Right cardiac atrium (tissue), 5 donors: ENCODE measurements at regions not wholly inside any gene's neighbourhood (a gene's known extent, or its start where the extent isn't known, plus 50 kb on each side); places are given as distances from the start of the nearest gene placed in this dataset.

Experiments used
- ATAC-seq, 2 donors: fragments of 200-7000 bp; cut with Tn5 transposase; one replicate each; pipeline versions ENCODE4 v1.8.0 to v1.9.1; 2020; ENCODE audit warnings: moderate library complexity in 2 of 2, mild to moderate bottlenecking in 1 of 2
- DNase-seq, 3 donors: peaks; one replicate each; pipeline ENCODE4 v3.0.0-alpha.2; 2020
- H3K27ac ChIP-seq: one replicate; pipeline ENCODE4 v1.5.1; 2013; ENCODE audit warnings: mild to moderate bottlenecking, low read length, control low read depth, moderate library complexity
- H3K27me3 ChIP-seq: one replicate; pipeline ENCODE4 v1.6.1; 2013; ENCODE audit not compliant: control insufficient read depth, insufficient read depth
- H3K4me1 ChIP-seq: one replicate; pipeline ENCODE4 v1.6.1; 2013; ENCODE audit warnings: low read length; ENCODE audit not compliant: control insufficient read depth, insufficient read depth
- H3K4me3 ChIP-seq: one replicate; pipeline ENCODE4 v1.5.1; 2013; ENCODE audit warnings: low read length, control low read depth
- H3K9me3 ChIP-seq: one replicate; pipeline ENCODE4 v1.6.1; 2013; ENCODE audit warnings: low read length; ENCODE audit not compliant: control insufficient read depth
- WGBS: extraction: QIAGEN DNeasy Blood & Tissue Kit; methylation state at CpG from one replicate; pipeline ENCODE4 v1.1.7; 2013; 5-methylcytosine and 5-hydroxymethylcytosine counted together
- intact Hi-C, 4 donors: fragments of 100-400 bp; cut with DNase I; formaldehyde crosslinking; loops; one replicate each; pipeline versions ENCODE4 v1.11.0 to v1.14.0; 2022 to 2023
- donor health status: healthy with polysubstance abuse.
- donor health status: DM: no; HTN: yes; CAD: no.
- donor health status: DM: no; HTN: no; CAD: no.
- donor health status: DM: no; HTN: yes; CAD: no; lungs with severe emphysema.
- donor health status: DM: yes; HTN: yes; CAD: no.

DNA sequence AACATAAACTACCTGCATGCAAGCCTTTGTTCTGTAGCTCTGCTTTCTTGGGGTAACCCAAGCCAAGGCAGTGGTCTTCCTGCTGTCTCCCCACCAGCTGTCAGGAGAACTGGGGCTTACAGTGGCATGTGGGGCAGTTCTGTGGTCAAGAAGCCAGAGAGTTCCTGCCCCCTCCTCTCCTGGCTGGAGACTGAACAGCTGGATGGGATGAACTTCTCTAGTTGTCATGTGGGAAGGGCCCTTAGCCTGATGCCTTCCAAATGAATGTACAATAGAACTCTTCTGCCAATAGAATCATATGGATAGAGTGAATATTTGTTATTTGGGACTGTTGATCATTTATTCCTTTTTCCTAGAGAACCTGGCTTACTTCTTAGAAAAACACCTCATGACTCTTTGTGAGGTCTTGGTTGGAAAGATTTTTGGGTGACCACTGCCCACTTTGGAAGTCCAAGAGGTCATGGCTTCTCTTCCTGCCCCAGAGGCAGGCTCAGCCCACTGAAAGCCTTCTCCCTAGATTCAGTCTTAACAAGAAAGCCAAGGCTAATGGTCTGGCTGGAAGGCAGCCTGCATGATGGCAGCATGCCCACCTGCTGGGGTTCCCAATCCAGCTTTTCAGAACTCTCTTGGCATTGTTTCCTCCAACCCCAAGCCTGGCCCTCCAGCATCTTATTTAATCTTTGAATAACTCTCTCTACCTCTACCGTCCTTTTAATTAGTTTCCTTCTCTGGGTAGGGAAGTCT is 462.9 kb upstream of the PROK2 start:
- Histone ChIP-seq H3K4me1 (peaks cover 20% of the 10 kb centered on the region), H3K4me3 (no peak overlapping the region), H3K27me3 (no peaks in the 10 kb centered on the region), H3K9me3 (no peaks in the 10 kb centered on the region), H3K27ac (no peak overlapping the region)
- 49% methylated on average over 1 of the region's 1 CpG for WGBS
- ATAC-seq: no peak
- intact Hi-C loops: no loop called here
- DNase-seq: peak in 2 of 3 donors; percentile 55 to 71

DNA sequence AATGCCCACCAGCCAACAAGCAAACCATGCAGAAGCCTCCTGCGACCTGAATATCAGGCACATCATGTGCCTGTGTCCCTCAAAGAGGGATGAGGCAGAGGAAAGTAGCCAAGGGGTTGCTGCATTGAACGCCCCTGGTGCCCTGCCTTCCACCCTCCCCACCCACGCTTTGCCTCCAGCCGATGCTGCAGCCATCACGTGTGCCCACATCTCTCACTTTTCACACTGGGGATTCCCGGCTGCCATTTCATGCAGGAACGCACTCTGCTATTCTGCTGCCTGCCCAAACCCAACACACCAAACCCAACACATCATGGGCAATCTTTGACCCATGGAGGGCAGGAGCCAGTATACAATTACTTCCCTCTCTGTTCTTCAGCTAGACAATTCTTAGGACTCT is 462.2 kb upstream of the PROK2 start:
- DNase-seq (no peak), ATAC-seq (no peak)
- H3K4me1 ChIP-seq: peaks cover 20% of the 10 kb centered on the region
- H3K9me3 ChIP-seq: no peaks in the 10 kb centered on the region
- intact Hi-C loops: no loop called here
- 89% methylated on average over 7 of the region's 7 CpGs for WGBS
- H3K27ac ChIP-seq: no peak overlapping the region
- no peaks in the 10 kb centered on the region for H3K27me3 ChIP-seq
- no peak overlapping the region for H3K4me3 ChIP-seq

DNA sequence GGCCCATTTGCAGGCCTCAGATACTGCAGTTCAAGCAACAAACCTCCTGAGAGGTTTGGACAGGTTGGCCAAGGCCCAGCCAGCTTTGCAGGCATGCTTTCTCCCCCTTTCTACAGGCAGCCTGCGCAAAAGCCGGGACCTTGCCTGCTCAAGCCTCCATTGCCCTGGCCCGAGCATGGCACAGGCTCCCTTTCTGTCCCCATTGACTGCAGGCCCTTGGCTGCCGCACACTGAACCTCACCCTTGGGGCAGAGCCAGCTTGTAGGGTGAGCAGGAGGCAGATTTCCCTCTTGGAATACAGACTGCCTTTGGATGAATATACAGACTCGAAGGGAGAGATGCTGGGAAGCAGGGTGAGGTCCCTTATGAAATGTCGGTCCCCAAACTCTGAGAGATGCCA is 461.7 kb upstream of the PROK2 start:
- WGBS: 47% methylated on average over 6 of the region's 6 CpGs
- peaks cover 20% of the 10 kb centered on the region for H3K4me1 ChIP-seq
- no peaks in the 10 kb centered on the region for H3K9me3 ChIP-seq
- H3K27ac ChIP-seq: no peak overlapping the region
- DNase-seq: peak; percentile 49 to 80 (median 78)
- no peaks in the 10 kb centered on the region for H3K27me3 ChIP-seq
- ATAC-seq: peak; percentile 31 to 45
- intact Hi-C loops: no loop called here
- H3K4me3 ChIP-seq: no peak overlapping the region

DNA sequence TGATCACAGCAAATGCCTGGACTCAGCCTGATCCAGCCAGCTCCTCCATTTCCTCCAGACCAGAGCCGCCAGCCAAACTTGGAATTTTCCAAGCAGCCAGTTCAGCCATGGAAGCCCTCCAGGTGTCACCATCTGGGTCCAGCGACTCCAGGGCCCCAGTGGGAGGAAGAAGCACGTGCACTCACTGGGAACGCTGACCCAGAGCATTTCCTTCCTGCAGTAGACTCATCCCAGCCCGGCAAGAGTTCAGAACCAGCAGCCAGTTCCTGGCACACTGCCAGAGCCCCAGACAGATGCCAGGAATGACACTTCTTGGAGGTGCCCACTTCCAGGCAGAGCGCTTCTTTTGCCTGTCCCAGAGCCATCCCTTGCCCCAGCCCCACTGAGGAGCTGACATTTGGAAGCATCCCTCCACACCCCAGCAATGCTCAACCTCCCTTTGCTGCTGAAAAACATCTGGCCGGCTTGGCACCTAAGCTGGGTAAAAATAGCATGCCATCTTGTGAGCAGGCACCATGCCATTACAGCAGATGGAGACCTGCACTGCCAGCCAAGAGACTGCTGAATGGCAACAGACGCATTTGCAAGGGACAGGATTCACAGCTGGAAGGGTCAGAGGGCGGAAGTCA is 460.3 kb upstream of the PROK2 start:
- Histone ChIP-seq H3K4me1 (peaks cover 20% of the 10 kb centered on the region), H3K27me3 (no peaks in the 10 kb centered on the region), H3K4me3 (no peak overlapping the region), H3K9me3 (no peaks in the 10 kb centered on the region), H3K27ac (no peak overlapping the region)
- intact Hi-C loops: no loop called here
- DNase-seq (peak; percentile 64 to 84 (median 82)), ATAC-seq (peak; percentile 72 to 81)
- 32% methylated on average over 9 of the region's 9 CpGs for WGBS

DNA sequence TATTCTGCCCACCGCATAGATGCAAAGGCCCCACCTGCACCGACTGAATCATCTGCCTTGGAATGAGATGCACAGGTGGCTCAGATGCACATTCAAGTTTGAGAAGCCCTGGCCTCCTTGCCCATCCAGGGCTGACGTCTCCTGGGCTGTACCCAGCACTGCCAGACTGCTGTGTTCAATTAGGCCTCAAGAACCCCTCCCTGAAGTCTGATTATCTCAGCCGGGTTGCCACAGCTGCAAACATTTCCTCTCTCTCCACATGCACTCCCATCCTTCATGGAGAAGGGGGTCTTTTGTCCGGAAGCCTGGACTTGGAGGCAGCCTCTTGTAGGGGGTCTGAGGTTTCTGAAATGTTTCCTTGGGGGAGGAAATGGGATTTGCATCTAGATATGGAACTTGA is 459.4 kb upstream of the PROK2 start:
- ATAC-seq: no peak

DNA sequence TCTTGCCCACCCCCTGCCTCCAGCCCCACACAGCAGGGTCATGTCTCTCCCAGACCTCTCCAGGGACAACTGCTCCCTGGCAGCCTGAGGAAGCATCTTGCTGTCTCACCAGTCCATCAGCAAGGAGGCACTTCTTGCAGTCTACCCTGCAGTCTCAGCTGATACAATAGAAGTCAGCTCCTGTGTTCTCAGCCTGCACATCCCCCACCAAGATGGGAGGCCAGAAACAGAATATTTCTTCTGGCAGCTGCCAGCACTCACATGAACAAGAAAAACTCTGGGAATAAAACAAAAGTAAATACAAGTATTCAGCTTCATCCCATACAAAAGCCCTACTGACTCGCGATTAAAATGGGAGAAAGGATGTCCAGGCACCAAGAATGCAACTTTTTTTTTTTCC is 457.4 kb upstream of the PROK2 start:
- no peaks in the 10 kb centered on the region for H3K9me3 ChIP-seq
- H3K4me3 ChIP-seq: no peak overlapping the region
- no peak overlapping the region for H3K27ac ChIP-seq
- H3K27me3 ChIP-seq: no peaks in the 10 kb centered on the region
- peaks cover 17% of the 10 kb centered on the region for H3K4me1 ChIP-seq
- no peak for DNase-seq
- 58% methylated on average over 2 of the region's 2 CpGs for WGBS
- ATAC-seq: no peak
- intact Hi-C loops: no loop called here

More for the DNA sequence above, 459.4 kb upstream of the PROK2 start:
- intact Hi-C loops: no loop called here
- Histone ChIP-seq H3K27ac (no peak overlapping the region), H3K4me1 (peaks cover 20% of the 10 kb centered on the region), H3K4me3 (no peak overlapping the region), H3K9me3 (no peaks in the 10 kb centered on the region), H3K27me3 (no peaks in the 10 kb centered on the region)
- WGBS: 69% methylated on average over 5 of the region's 5 CpGs
- DNase-seq: no peak

GRCh38 chr3:72241525-72241924 is 456.6 kb upstream of the PROK2 start:
- no peaks in the 10 kb centered on the region for H3K9me3 ChIP-seq
- H3K4me3 ChIP-seq: no peak overlapping the region
- H3K27ac ChIP-seq: no peak overlapping the region
- WGBS: 97% methylated on average over 1 of the region's 1 CpG
- H3K27me3 ChIP-seq: no peaks in the 10 kb centered on the region
- H3K4me1 ChIP-seq: peaks cover 15% of the 10 kb centered on the region
- no peak for DNase-seq
- ATAC-seq: no peak
- intact Hi-C loops: no loop called here

- no peaks in the 10 kb centered on the region for H3K27me3 ChIP-seq
- no peak overlapping the region for H3K4me3 ChIP-seq
- intact Hi-C loops: no loop called here
- no peak overlapping the region for H3K27ac ChIP-seq
- no peak for DNase-seq
- no peak for ATAC-seq
- peaks cover 13% of the 10 kb centered on the region for H3K4me1 ChIP-seq
- WGBS: 80% methylated on average over 4 of the region's 4 CpGs
- H3K9me3 ChIP-seq: no peaks in the 10 kb centered on the region
Observed at GRCh38 chr3:72240531-72240930, 455.6 kb upstream of the PROK2 start.

DNA sequence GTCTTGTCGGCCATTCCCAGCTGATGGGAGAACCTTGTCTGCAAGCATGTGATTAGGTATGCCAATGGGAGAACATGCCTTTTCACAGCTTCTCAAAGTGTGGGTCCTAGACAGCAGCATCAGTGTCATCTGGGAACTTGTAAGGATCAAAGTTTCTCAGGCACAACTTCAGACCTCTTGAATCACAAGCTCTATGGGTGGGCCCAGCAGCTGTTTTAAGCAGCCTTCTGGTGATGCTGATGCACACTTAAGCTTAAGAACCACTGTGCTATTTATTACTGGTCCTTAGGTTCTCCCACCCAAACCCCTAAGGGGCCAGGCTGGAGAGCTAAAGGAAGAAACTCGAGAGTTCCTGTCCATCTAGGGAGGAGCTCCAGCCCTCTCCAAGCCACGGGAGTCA is 453.9 kb upstream of the PROK2 start:
- ATAC-seq (no peak), DNase-seq (no peak)
- WGBS: 63% methylated on average over 3 of the region's 3 CpGs
- H3K4me1 ChIP-seq: peaks cover 2% of the 10 kb centered on the region
- H3K9me3 ChIP-seq: no peaks in the 10 kb centered on the region
- no peaks in the 10 kb centered on the region for H3K27me3 ChIP-seq
- no peak overlapping the region for H3K4me3 ChIP-seq
- intact Hi-C loops: no loop called here
- H3K27ac ChIP-seq: no peak overlapping the region

- H3K4me3 ChIP-seq: no peak overlapping the region
- 63% methylated on average over 7 of the region's 7 CpGs for WGBS
- H3K27me3 ChIP-seq: no peaks in the 10 kb centered on the region
- no peaks in the 10 kb centered on the region for H3K9me3 ChIP-seq
- intact Hi-C loops: no loop called here
- ATAC-seq (no peak), DNase-seq (peak in 1 of 3 donors; percentile 55)
- H3K27ac ChIP-seq: no peak overlapping the region
- H3K4me1 ChIP-seq: peaks cover 2% of the 10 kb centered on the region
Observed at GRCh38 chr3:72238010-72238691, 453.2 kb upstream of the PROK2 start.

DNA sequence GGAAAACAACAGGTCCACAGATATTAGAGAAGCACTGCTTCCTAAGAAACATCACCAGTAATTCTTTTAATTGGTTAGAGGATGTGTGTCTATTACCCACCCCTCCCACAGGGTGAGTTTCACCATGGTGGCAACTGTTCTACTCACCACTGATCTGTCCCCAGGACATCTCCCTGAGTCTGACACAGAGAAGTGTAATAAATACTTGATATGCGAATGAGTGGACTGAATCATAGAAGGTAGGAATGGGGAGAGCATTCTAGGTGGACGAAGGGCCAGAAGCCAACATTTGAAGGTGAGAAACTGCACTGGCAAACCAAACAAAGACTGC is 452.7 kb upstream of the PROK2 start:
- intact Hi-C loops: no loop called here
- WGBS: 93% methylated on average over 2 of the region's 2 CpGs

More for the DNA sequence above, 452.7 kb upstream of the PROK2 start:
- H3K27ac ChIP-seq: no peak overlapping the region
- no peak overlapping the region for H3K4me3 ChIP-seq
- ATAC-seq (no peak), DNase-seq (no peak)
- peaks cover 2% of the 10 kb centered on the region for H3K4me1 ChIP-seq
- H3K9me3 ChIP-seq: no peaks in the 10 kb centered on the region
- no peaks in the 10 kb centered on the region for H3K27me3 ChIP-seq
